PC-3 (cell line): ENCODE measurements at regions not wholly inside any gene's neighbourhood (a gene's known extent, or its start where the extent isn't known, plus 50 kb on each side); places are given as distances from the start of the nearest gene placed in this dataset.

Source experiments
- CTCF ChIP-seq: fragments of 300-600 bp; sonication (generic); conservative IDR thresholded peaks from 2 replicates; pipeline ENCODE4 v1.5.1; 2017; ENCODE audit warnings: antibody characterized with exemption, low read depth, mild to moderate bottlenecking, low read length
- EZH2 ChIP-seq: fragments of 300-600 bp; sonication (generic); IDR thresholded peaks from one replicate; pipeline ENCODE4 v1.6.1; 2017; ENCODE audit warnings: antibody characterized with exemption, mild to moderate bottlenecking, low read length; ENCODE audit not compliant: unreplicated experiment
- EZH2phosphoT487 ChIP-seq: fragments of 300-600 bp; sonication (generic); IDR thresholded peaks from 2 replicates; pipeline ENCODE4 v1.6.1; 2018; ENCODE audit warnings: mild to moderate bottlenecking, antibody characterized with exemption, low read length, borderline replicate concordance

DNA sequence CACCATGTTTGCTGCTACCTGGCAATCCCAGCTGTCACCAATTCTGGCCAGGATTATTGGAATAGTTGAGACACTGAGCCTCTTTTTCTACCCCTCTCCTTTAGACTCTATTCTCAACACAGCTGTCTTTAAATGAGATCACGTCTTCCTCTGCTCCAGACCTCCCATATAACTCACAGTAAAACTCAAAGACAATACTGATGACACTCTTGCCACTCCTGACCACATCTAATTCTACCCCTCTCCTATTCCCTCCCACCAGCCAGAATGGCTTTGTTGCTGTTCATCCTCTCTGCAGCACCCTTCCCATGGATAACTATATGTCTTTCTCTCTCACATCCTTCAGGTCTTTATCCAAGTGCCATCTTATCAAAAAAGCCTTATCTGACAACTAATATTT lies 188.6 kb upstream of the IL15 start:
- TF ChIP-seq EZH2 (no peak), CTCF (no peak), EZH2phosphoT487 (no peak)
